ENCODE measurements at regions not wholly inside any gene's neighbourhood (a gene's known extent, or its start where the extent isn't known, plus 50 kb on each side); places are given as distances from the start of the nearest gene placed in this dataset.

DNA sequence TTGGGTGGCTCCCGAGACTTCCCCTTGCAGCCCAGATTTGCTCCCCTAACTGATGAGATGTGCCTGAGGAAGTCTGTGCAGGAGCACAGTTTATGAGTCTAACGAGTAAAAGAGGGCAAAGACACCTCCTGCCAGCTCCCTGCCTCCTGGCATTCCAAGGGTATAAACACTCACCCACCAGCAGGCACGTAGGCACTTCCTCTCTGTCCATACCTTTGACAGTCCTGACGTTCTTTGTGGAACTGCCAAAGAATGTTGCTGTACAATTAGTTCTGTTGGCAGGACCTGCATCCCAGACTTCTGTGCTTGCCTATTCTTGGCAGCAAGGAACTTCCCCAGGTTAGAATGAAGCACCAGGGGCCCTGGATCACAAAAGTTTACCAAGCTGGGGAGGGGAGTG lies 889.3 kb downstream of the BCL11B start (continued):
- TF ChIP-seq ZNF549 (CRISPR knock-in tag; IDR thresholded peaks at IDR 0.05) (no peak), RORA (CRISPR knock-in tag; IDR thresholded peaks at IDR 0.05) (no peak), NFKB2 (CRISPR knock-in tag; IDR thresholded peaks at IDR 0.05; ENCODE audit: borderline replicate concordance) (no peak), NR2F6 (IDR thresholded peaks at IDR 0.05) (no peak), NR2F6 (CRISPR knock-in tag; IDR thresholded peaks at IDR 0.05) (no peak)

DNA sequence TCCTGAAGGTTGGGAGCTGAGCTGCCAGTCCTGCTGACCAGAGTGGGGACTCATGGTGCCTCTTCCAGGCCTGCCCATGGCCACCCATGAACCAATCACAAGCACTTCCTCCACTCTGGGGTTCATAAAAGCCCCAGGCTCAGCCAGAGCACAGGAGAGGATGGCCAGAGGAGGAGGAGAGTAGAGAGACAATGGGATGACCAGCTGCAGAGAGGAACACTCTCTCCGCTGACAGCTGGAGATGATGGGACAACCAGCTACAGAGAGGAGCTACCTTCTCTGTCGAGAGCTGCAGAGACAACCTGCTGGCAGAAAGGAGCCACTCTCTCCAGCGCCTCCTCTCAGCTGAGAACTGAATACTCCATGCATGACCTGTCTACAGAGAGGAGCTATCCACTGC lies 886.1 kb downstream of the BCL11B start:
- Histone ChIP-seq H3K9me3 (ENCODE audit: low read length) (peaks cover 88% of the 10 kb centered on the region), H3K4me3 (replicated peaks in 1 of 3; ENCODE audit: insufficient read depth in 1 of 3, low read depth in 2 of 3, low read length in 3 of 3) (no peak overlapping the region), H3K79me2 (ENCODE audit: insufficient read depth, low read length) (no peaks in the 10 kb centered on the region), H3K9ac (ENCODE audit: insufficient read depth, low read depth, low read length) (no peak overlapping the region), H3K27me3 (ENCODE audit: control insufficient read depth in 1 of 2, insufficient read depth in 2 of 2, low read length in 2 of 2) (no peaks in the 10 kb centered on the region), H3K36me3 (replicated peaks in 1 of 2; ENCODE audit: control insufficient read depth in 1 of 2, insufficient read depth in 2 of 2, low read length in 2 of 2) (no peaks in the 10 kb centered on the region), H2AFZ (ENCODE audit: low read length) (no peak overlapping the region), H3K4me2 (ENCODE audit: low read depth, low read length) (no peak overlapping the region), H3K4me1 (ENCODE audit: insufficient read depth, low read length) (no peaks in the 10 kb centered on the region), H3K27ac (ENCODE audit: extremely low read length, insufficient read depth, low read length) (no peak overlapping the region), H4K20me1 (ENCODE audit: insufficient read depth, low read length) (no peaks in the 10 kb centered on the region)
- ATAC-seq (no peak), FAIRE-seq (no peak), DNase-seq (ENCODE audit: low spot score) (no peak)
- intact Hi-C loops (cut with micrococcal nuclease; ENCODE audit: unreplicated experiment), result no loop called here
- POLR2A ChIA-PET, result no interaction called here
- BruUV-seq (replicated peaks), result no TSS peak
- in situ Hi-C loops (cut with HindIII; ENCODE audit: extremely low pct_ligation_motif_present, low pct_unique_long_range_greater_than_20kb), result no loop called here
- CTCF ChIA-PET (ENCODE audit: low intra/inter-chr PET ratio, low total read pairs), result no interaction called here
- WGBS (ENCODE audit: low lambda C conversion rate), result 28% methylated on average over 2 of the region's 3 CpGs
- TF ChIP-seq MAFK (conservative IDR thresholded peaks at IDR 0.05 in 1 of 2, IDR thresholded peaks at IDR 0.05 in 1 of 2; ENCODE audit: low read length in 2 of 2), result no peak
- TF ChIP-seq, protein P1, sequence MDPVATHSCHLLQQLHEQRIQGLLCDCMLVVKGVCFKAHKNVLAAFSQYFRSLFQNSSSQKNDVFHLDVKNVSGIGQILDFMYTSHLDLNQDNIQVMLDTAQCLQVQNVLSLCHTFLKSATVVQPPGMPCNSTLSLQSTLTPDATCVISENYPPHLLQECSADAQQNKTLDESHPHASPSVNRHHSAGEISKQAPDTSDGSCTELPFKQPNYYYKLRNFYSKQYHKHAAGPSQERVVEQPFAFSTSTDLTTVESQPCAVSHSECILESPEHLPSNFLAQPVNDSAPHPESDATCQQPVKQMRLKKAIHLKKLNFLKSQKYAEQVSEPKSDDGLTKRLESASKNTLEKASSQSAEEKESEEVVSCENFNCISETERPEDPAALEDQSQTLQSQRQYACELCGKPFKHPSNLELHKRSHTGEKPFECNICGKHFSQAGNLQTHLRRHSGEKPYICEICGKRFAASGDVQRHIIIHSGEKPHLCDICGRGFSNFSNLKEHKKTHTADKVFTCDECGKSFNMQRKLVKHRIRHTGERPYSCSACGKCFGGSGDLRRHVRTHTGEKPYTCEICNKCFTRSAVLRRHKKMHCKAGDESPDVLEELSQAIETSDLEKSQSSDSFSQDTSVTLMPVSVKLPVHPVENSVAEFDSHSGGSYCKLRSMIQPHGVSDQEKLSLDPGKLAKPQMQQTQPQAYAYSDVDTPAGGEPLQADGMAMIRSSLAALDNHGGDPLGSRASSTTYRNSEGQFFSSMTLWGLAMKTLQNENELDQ (CRISPR knock-in tag; IDR thresholded peaks at IDR 0.05; ENCODE audit: borderline replicate concordance), result no peak
- no peak for TF ChIP-seq KDM6A (CRISPR knock-in tag; IDR thresholded peaks at IDR 0.05; ENCODE audit: low read depth)
- TF ChIP-seq ZFP41 (CRISPR knock-in tag; IDR thresholded peaks at IDR 0.05; ENCODE audit: borderline replicate concordance), result no peak
- TF ChIP-seq, protein P2, sequence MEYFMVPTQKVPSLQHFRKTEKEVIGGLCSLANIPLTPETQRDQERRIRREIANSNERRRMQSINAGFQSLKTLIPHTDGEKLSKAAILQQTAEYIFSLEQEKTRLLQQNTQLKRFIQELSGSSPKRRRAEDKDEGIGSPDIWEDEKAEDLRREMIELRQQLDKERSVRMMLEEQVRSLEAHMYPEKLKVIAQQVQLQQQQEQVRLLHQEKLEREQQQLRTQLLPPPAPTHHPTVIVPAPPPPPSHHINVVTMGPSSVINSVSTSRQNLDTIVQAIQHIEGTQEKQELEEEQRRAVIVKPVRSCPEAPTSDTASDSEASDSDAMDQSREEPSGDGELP (IDR thresholded peaks at IDR 0.05; ENCODE audit: borderline replicate concordance, low read depth), result no peak
- no peak for TF ChIP-seq ZNF274 (CRISPR knock-in tag; IDR thresholded peaks at IDR 0.05)
- no peak for TF ChIP-seq NAIF1 (CRISPR knock-in tag; IDR thresholded peaks at IDR 0.05; ENCODE audit: borderline replicate concordance)
- no peak for TF ChIP-seq HOXA7 (CRISPR knock-in tag; IDR thresholded peaks at IDR 0.05)
- no peak for TF ChIP-seq ZNF430 (CRISPR knock-in tag; IDR thresholded peaks at IDR 0.05)
- TF ChIP-seq FIP1L1 (IDR thresholded peaks at IDR 0.05; ENCODE audit: borderline replicate concordance, insufficient read depth, low read depth, low read length), result no peak
- TF ChIP-seq SYNCRIP (IDR thresholded peaks at IDR 0.05; ENCODE audit: insufficient read depth, low read depth, low read length), result no peak
- TF ChIP-seq, protein P3, sequence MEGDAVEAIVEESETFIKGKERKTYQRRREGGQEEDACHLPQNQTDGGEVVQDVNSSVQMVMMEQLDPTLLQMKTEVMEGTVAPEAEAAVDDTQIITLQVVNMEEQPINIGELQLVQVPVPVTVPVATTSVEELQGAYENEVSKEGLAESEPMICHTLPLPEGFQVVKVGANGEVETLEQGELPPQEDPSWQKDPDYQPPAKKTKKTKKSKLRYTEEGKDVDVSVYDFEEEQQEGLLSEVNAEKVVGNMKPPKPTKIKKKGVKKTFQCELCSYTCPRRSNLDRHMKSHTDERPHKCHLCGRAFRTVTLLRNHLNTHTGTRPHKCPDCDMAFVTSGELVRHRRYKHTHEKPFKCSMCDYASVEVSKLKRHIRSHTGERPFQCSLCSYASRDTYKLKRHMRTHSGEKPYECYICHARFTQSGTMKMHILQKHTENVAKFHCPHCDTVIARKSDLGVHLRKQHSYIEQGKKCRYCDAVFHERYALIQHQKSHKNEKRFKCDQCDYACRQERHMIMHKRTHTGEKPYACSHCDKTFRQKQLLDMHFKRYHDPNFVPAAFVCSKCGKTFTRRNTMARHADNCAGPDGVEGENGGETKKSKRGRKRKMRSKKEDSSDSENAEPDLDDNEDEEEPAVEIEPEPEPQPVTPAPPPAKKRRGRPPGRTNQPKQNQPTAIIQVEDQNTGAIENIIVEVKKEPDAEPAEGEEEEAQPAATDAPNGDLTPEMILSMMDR (CRISPR knock-in tag; IDR thresholded peaks at IDR 0.05), result no peak
- TF ChIP-seq, protein P4, sequence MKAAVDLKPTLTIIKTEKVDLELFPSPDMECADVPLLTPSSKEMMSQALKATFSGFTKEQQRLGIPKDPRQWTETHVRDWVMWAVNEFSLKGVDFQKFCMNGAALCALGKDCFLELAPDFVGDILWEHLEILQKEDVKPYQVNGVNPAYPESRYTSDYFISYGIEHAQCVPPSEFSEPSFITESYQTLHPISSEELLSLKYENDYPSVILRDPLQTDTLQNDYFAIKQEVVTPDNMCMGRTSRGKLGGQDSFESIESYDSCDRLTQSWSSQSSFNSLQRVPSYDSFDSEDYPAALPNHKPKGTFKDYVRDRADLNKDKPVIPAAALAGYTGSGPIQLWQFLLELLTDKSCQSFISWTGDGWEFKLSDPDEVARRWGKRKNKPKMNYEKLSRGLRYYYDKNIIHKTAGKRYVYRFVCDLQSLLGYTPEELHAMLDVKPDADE (CRISPR knock-in tag; IDR thresholded peaks at IDR 0.05), result no peak

Measured in HepG2 (cell line).